GM18870 (cell line): ENCODE measurements at regions not wholly inside any gene's neighbourhood (a gene's known extent, or its start where the extent isn't known, plus 50 kb on each side); places are given as distances from the start of the nearest gene placed in this dataset.

Experiments used
- ATAC-seq: cut with Tn5 transposase; IDR thresholded peaks from one replicate; pipeline ENCODE4 v1.9.1; 2021; ENCODE audit warnings: moderate library complexity; ENCODE audit not compliant: unreplicated experiment

GRCh38 chr18:10032331-10033015 is 118.7 kb downstream of the VAPA start:
- ATAC-seq: no peak

- ATAC-seq: no peak
Measured at GRCh38 chr18:10033016-10033399, 119.2 kb downstream of the VAPA start.

DNA sequence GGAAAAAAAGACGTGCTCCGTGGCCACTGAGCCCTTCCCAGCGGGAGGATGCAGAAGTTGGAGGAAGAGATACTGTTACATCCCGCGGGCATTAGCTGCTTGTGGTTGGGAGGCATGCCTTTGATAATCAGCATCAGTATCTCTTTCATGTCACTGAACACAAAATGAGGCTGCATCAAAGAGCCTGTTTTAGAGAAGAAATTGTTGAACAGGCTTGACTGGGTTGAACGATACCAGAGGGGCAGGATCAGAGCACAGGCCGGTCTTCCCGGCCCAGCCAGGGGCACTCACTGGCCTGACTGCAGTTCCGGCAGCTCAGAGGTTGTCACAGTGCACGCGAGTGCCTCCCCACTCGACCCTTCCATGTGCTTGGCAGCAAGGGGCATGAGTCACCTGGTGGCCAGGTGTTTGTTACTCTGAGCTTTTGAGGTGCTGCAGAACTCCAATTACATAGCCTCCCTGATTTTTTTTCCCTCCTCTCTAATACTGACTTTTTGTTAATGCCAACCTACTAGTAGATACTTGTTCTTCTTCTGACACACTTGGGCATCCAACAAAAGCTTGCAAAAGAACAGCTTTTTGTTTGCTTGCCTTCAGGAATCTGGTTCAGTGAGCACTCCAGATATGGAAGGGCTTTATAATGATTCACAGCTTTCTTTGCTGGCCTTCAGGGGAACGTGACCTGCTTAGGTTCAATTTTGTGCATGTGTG is 121.6 kb downstream of the VAPA start:
- no peak for ATAC-seq

- no peak for ATAC-seq
Measured at GRCh38 chr18:10036479-10036878, 122.7 kb downstream of the VAPA start.

GRCh38 chr18:10037181-10037580 is 123.4 kb downstream of the VAPA start:
- ATAC-seq: no peak

DNA sequence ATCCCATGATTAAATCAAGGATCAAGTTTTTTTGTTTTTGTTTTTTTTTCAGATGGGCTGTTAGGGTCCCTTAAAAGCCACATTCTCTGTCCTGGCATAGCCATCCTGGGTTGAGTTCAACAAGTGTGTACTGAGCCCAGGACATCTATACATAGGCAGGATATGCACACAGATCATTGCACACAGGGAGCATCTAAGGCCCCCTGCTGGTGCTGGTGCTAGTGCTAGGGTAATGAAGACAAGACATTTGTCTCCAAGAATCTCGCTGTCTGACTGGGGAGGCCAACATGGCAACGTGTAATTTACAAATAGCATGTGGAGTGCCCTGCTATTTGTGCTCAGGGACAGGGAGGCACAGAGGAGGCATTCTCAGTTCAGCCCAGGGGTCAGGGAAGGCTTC is 124.5 kb downstream of the VAPA start:
- no peak for ATAC-seq

- ATAC-seq: no peak
Measured at GRCh38 chr18:10040287-10041011, 126.6 kb downstream of the VAPA start.

- ATAC-seq: no peak
Measured at GRCh38 chr18:10041180-10041579, 127.4 kb downstream of the VAPA start.

DNA sequence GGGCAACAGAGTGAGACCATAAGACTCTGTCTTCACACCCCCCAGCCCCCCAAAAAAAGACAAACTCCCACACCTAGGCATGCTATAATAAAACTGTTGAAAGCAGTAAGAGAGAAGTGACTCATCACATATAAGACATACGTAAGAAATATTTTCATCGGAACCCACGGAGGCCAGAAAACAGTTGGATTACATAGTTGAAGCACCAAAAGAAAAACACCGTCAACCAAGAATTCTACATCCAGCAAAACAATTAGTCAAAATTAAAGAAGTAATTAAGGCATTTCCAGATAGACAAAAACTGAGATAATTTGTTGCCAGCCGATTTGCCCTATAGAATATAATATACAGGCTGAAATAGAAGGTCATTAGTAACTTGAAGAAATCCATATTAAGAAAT is 128.7 kb downstream of the VAPA start:
- no peak for ATAC-seq

- no peak for ATAC-seq
Measured at GRCh38 chr18:10044054-10044453, 130.2 kb downstream of the VAPA start.

GRCh38 chr18:10045296-10045891 is 131.6 kb downstream of the VAPA start:
- ATAC-seq: no peak

GRCh38 chr18:10046178-10046807 is 132.5 kb downstream of the VAPA start:
- no peak for ATAC-seq

DNA sequence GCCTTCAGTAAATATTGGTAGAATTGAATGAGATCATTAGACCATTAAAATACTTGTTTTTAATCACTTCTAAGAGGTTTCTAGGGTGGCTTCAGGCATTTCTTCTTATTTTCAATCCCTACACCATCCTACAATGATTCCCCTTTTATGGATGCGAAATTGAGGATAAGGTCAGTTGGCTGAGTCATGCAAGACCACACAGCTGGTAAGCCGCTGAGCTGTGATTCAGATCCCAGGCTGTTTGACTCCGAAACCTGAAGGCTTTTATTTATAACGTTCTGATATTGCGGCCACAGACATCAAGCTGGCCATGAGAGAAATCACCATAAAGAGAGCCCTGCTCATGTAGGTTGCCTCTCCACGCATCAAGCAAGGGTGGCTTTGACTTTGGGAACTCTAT is 133.4 kb downstream of the VAPA start:
- no peak for ATAC-seq

GRCh38 chr18:10049747-10050146 is 135.9 kb downstream of the VAPA start:
- no peak for ATAC-seq

- no peak for ATAC-seq
Measured at GRCh38 chr18:10050956-10051355, 137.1 kb downstream of the VAPA start.

DNA sequence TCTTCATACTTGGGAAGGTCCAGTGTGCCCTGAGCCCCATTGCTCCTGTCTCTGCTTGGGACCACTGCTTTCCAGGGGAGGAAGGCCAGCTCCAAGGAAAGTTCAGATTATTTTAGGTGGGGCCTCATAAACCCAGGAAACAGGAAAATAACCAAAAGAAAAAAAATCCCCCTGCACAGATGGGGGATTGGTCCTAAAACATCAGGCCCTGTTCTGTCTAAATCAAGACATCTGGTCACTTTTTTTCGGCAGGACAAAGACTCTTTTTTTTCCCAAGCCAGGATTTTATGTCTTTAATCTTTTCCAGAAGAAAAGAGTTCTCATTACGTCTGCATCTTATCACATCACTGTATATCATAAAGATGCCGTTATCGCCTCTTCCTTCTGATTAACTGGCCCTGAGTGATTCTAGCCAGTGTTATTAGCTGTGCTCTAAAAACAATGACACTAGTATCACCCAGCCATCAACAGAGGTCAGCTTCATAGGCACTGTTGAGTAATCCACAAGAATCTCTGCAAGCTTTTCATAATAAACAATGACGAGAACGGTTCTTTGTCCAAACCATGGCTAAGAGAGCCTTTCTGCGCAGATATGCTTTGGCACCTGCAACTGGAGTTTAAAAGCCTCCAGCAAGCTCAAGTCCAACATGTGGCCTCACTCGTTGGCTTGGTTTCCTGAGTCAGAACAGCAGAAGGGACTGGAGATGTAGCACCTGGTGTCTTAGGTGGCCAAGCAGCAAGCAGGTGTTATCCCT is 138.2 kb downstream of the VAPA start:
- ATAC-seq: no peak

DNA sequence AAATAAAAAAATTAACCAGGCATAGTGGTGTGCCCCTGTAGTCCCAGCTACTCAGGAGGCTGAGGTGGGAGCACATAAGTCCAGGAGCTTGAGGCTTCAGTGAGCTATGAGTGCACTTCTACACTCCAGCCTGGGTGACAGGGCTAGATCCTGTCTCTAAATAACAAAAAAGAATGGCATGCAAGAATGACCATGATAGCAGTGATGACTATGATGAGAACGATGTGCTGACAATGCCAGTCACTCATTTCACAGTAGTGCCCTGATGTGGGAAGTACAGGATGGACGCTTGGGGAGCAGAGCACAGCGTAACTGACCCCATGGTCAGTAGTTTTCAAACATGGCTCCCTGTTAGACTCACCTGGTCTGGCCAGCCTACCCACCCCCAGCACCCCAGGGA is 139.1 kb downstream of the VAPA start:
- no peak for ATAC-seq

- ATAC-seq: no peak
Measured at GRCh38 chr18:10053861-10054260, 140.0 kb downstream of the VAPA start.

DNA sequence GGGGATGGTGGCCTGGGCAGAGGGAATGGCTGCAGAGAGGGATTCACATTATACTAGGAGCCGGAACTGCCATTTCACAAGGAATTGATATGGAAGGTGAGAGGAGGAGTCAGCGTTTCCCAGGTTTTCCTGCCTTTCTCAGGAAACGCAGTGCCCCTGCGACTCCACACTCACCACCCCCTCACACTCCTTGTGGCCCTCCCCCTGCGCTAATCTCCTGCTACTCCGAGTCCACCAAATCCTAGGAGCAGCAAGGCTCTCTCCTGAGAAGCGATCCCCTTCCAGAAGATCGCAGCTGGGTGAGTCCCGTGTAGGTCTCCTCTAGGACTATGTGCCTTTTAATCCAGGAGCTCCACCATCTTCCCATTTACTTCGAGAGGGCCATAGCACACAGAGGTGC is 140.6 kb downstream of the VAPA start:
- ATAC-seq: no peak

- no peak for ATAC-seq
Measured at GRCh38 chr18:10055125-10055750, 141.4 kb downstream of the VAPA start.
